GM23338 (cell line): ENCODE measurements at regions not wholly inside any gene's neighbourhood (a gene's known extent, or its start where the extent isn't known, plus 50 kb on each side); places are given as distances from the start of the nearest gene placed in this dataset.

ENCODE experiments used
- ATAC-seq: fragments of 200-7000 bp; cut with Tn5 transposase; 3 replicates; pipeline ENCODE4 v1.9.1; 2020
- DNase-seq: peaks from one replicate; pipeline ENCODE4 v3.0.0-alpha.2; 2015; ENCODE audit warnings: low spot score
- H2AFZ ChIP-seq: fragments of 200-600 bp; sonication (generic); 2 replicates; pipeline ENCODE4 v1.8.0; 2016; ENCODE audit warnings: antibody characterized with exemption, mild to moderate bottlenecking, moderate library complexity
- H3F3A ChIP-seq: fragments of 200-600 bp; sonication (generic); replicated peaks from 2 replicates; pipeline ENCODE4 v1.8.0; 2017; ENCODE audit warnings: antibody characterized with exemption, mixed run types, low read depth
- H3K27ac ChIP-seq: fragments of 200-600 bp; sonication (generic); 2 replicates; pipeline ENCODE4 v1.6.1; 2016; ENCODE audit warnings: low read depth
- H3K27me3 ChIP-seq: fragments of 200-600 bp; sonication (generic); 2 replicates; pipeline ENCODE4 v1.8.0; 2016; ENCODE audit warnings: mild to moderate bottlenecking, mixed run types, moderate library complexity; ENCODE audit not compliant: insufficient read depth
- H3K36me3 ChIP-seq: fragments of 200-600 bp; sonication (generic); 2 replicates; pipeline ENCODE4 v1.8.0; 2016; ENCODE audit warnings: mild to moderate bottlenecking; ENCODE audit not compliant: insufficient read depth
- H3K4me1 ChIP-seq: fragments of 200-600 bp; sonication (generic); 2 replicates; pipeline ENCODE4 v1.8.0; 2016; ENCODE audit warnings: mild to moderate bottlenecking, moderate library complexity; ENCODE audit not compliant: insufficient read depth
- H3K4me2 ChIP-seq: fragments of 200-600 bp; sonication (generic); 2 replicates; pipeline ENCODE4 v1.7.1; 2017; ENCODE audit warnings: mixed run types
- H3K4me3 ChIP-seq: fragments of 200-600 bp; sonication (generic); 2 replicates; pipeline ENCODE4 v1.6.1; 2016; ENCODE audit warnings: mixed run types
- H3K79me2 ChIP-seq: fragments of 200-600 bp; sonication (generic); replicated peaks from 2 replicates; pipeline ENCODE4 v1.8.0; 2017; ENCODE audit warnings: mild to moderate bottlenecking; ENCODE audit not compliant: insufficient read depth
- H3K9me2 ChIP-seq: fragments of 200-600 bp; sonication (generic); 2 replicates; pipeline ENCODE4 v1.8.0; 2017; ENCODE audit not compliant: insufficient read depth
- H4K20me1 ChIP-seq: fragments of 200-600 bp; sonication (generic); replicated peaks from 2 replicates; pipeline ENCODE4 v1.8.0; 2017; ENCODE audit warnings: mild to moderate bottlenecking; ENCODE audit not compliant: insufficient read depth
- H3K27ac Mint-ChIP-seq: 2 replicates; pipeline ENCODE4 v1.8.0; 2020; ENCODE audit warnings: inconsistent platforms, mild to moderate bottlenecking, moderate library complexity, mixed read lengths
- H3K27me3 Mint-ChIP-seq: 3 replicates; pipeline ENCODE4 v1.8.0; 2022; ENCODE audit warnings: low read depth, mild to moderate bottlenecking, moderate library complexity, mixed read lengths, inconsistent platforms; ENCODE audit not compliant: insufficient read depth, poor library complexity
- H3K36me3 Mint-ChIP-seq: 3 replicates; pipeline ENCODE4 v1.8.0; 2021; ENCODE audit warnings: low read depth, mild to moderate bottlenecking, inconsistent platforms, moderate library complexity, mixed read lengths
- H3K4me1 Mint-ChIP-seq: 3 replicates; pipeline ENCODE4 v1.8.0; 2020; ENCODE audit warnings: mild to moderate bottlenecking, inconsistent platforms, mixed read lengths
- H3K4me3 Mint-ChIP-seq: 3 replicates; pipeline ENCODE4 v1.8.0; 2021; ENCODE audit warnings: moderate library complexity, mild to moderate bottlenecking, inconsistent platforms, mixed read lengths
- H3K9me3 Mint-ChIP-seq: 3 replicates; pipeline ENCODE4 v1.8.0; 2020; ENCODE audit warnings: moderate library complexity, mild to moderate bottlenecking, inconsistent platforms, mixed read lengths
- EZH2phosphoT487 ChIP-seq: fragments of 200-600 bp; sonication (generic); IDR thresholded peaks from one replicate; pipeline ENCODE4 v1.8.1; 2018; ENCODE audit warnings: antibody characterized with exemption; ENCODE audit not compliant: unreplicated experiment
- STAT1 ChIP-seq: IDR thresholded peaks from one replicate; pipeline ENCODE4 v1.6.1; 2016; ENCODE audit warnings: antibody characterized with exemption; ENCODE audit not compliant: unreplicated experiment
- TF ChIP-seq, protein P1 (sequence below), 2 experiments: fragments of 200-600 bp in 1 of 2; sonication (generic) in 1 of 2; conservative IDR thresholded peaks; 2 replicates each; pipeline versions ENCODE4 v1.5.1 to v1.6.1; 2016 to 2017; ENCODE audit warnings: antibody characterized with exemption in 2 of 2, low read depth in 2 of 2, mild to moderate bottlenecking in 2 of 2, moderate library complexity in 1 of 2
- TF ChIP-seq, protein P2 (sequence below): fragments of 250-450 bp; sonication (Bioruptor Pico); IDR thresholded peaks from 2 replicates; pipeline ENCODE4 v1.5.0; 2020; ENCODE audit warnings: mild to moderate bottlenecking, moderate library complexity

DNA sequence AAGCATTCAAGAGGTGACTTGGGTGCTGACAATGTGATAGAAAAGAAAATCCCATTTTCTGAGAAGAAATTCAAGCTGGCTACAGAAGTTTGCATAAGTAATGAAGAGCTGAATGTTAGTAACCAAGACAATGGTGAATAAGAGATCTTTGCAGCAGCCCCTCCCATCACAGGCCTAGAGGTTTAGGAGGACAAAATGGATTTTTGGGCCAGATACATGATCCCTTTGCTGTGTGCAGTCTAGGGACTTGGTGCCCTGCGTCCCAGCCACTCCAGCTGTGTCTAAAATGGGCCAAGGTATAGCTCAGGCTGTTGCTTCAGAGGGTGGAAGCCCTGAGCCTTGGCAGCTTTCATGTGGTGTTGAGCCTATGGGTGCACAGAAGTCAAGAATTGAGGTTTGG lies 107.0 kb upstream of the EPHA5 start (continued):
- TF ChIP-seq EZH2phosphoT487 (no peak), STAT1 (no peak)

DNA sequence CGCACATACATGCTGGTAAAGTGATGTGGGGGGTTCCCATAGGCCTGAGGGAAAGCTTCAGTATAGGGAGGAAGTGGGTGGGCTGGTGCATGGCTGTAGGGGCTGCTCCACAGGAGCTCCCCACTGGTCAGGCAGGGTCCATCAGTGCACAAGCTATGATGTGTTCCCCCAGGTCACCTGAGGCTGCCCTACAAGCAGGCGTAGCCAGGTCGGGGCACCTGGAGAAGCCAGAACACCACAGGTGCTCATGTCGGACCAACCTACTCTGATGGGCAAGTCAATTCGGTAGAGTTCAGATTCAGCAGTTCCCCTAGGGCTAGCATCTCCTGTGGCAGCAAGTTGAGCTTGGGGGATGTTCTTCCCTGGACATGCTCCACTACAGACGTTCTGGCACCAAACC lies 103.3 kb upstream of the EPHA5 start:
- Mint-ChIP-seq H3K4me1 (no peaks in the 10 kb centered on the region), H3K36me3 (peaks cover 62% of the 10 kb centered on the region), H3K27ac (no peak overlapping the region), H3K9me3 (peaks cover 65% of the 10 kb centered on the region), H3K4me3 (no peak overlapping the region), H3K27me3 (peaks cover 7% of the 10 kb centered on the region)
- Histone ChIP-seq H3K79me2 (no peaks in the 10 kb centered on the region), H3K36me3 (no peaks in the 10 kb centered on the region), H4K20me1 (no peaks in the 10 kb centered on the region), H3K4me3 (no peak overlapping the region), H3K4me2 (no peak overlapping the region), H3F3A (no peaks in the 10 kb centered on the region), H3K27me3 (no peaks in the 10 kb centered on the region), H3K9me2 (no peaks in the 10 kb centered on the region), H3K27ac (no peak overlapping the region), H3K4me1 (no peaks in the 10 kb centered on the region), H2AFZ (no peak overlapping the region)
- no peak for TF ChIP-seq STAT1
- TF ChIP-seq, protein P1, sequence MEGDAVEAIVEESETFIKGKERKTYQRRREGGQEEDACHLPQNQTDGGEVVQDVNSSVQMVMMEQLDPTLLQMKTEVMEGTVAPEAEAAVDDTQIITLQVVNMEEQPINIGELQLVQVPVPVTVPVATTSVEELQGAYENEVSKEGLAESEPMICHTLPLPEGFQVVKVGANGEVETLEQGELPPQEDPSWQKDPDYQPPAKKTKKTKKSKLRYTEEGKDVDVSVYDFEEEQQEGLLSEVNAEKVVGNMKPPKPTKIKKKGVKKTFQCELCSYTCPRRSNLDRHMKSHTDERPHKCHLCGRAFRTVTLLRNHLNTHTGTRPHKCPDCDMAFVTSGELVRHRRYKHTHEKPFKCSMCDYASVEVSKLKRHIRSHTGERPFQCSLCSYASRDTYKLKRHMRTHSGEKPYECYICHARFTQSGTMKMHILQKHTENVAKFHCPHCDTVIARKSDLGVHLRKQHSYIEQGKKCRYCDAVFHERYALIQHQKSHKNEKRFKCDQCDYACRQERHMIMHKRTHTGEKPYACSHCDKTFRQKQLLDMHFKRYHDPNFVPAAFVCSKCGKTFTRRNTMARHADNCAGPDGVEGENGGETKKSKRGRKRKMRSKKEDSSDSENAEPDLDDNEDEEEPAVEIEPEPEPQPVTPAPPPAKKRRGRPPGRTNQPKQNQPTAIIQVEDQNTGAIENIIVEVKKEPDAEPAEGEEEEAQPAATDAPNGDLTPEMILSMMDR (conservative IDR thresholded peaks at IDR 0.05; ENCODE audit: low read depth in 2 of 2): no peak
- TF ChIP-seq, protein P2, sequence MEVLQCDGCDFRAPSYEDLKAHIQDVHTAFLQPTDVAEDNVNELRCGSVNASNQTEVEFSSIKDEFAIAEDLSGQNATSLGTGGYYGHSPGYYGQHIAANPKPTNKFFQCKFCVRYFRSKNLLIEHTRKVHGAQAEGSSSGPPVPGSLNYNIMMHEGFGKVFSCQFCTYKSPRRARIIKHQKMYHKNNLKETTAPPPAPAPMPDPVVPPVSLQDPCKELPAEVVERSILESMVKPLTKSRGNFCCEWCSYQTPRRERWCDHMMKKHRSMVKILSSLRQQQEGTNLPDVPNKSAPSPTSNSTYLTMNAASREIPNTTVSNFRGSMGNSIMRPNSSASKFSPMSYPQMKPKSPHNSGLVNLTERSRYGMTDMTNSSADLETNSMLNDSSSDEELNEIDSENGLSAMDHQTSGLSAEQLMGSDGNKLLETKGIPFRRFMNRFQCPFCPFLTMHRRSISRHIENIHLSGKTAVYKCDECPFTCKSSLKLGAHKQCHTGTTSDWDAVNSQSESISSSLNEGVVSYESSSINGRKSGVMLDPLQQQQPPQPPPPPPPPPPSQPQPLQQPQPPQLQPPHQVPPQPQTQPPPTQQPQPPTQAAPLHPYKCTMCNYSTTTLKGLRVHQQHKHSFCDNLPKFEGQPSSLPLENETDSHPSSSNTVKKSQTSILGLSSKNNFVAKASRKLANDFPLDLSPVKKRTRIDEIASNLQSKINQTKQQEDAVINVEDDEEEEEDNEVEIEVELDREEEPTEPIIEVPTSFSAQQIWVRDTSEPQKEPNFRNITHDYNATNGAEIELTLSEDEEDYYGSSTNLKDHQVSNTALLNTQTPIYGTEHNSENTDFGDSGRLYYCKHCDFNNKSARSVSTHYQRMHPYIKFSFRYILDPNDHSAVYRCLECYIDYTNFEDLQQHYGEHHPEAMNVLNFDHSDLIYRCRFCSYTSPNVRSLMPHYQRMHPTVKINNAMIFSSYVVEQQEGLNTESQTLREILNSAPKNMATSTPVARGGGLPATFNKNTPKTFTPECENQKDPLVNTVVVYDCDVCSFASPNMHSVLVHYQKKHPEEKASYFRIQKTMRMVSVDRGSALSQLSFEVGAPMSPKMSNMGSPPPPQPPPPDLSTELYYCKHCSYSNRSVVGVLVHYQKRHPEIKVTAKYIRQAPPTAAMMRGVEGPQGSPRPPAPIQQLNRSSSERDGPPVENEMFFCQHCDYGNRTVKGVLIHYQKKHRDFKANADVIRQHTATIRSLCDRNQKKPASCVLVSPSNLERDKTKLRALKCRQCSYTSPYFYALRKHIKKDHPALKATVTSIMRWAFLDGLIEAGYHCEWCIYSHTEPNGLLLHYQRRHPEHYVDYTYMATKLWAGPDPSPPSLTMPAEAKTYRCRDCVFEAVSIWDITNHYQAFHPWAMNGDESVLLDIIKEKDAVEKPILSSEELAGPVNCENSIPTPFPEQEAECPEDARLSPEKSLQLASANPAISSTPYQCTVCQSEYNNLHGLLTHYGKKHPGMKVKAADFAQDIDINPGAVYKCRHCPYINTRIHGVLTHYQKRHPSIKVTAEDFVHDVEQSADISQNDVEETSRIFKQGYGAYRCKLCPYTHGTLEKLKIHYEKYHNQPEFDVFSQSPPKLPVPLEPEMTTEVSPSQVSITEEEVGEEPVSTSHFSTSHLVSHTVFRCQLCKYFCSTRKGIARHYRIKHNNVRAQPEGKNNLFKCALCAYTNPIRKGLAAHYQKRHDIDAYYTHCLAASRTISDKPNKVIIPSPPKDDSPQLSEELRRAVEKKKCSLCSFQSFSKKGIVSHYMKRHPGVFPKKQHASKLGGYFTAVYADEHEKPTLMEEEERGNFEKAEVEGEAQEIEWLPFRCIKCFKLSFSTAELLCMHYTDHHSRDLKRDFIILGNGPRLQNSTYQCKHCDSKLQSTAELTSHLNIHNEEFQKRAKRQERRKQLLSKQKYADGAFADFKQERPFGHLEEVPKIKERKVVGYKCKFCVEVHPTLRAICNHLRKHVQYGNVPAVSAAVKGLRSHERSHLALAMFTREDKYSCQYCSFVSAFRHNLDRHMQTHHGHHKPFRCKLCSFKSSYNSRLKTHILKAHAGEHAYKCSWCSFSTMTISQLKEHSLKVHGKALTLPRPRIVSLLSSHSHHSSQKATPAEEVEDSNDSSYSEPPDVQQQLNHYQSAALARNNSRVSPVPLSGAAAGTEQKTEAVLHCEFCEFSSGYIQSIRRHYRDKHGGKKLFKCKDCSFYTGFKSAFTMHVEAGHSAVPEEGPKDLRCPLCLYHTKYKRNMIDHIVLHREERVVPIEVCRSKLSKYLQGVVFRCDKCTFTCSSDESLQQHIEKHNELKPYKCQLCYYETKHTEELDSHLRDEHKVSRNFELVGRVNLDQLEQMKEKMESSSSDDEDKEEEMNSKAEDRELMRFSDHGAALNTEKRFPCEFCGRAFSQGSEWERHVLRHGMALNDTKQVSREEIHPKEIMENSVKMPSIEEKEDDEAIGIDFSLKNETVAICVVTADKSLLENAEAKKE (CRISPR knock-in tag): no peak
- no peak for ATAC-seq
- DNase-seq: no peak
